Osteocyte (in vitro differentiated cells): ENCODE measurements at regions not wholly inside any gene's neighbourhood (a gene's known extent, or its start where the extent isn't known, plus 50 kb on each side); places are given as distances from the start of the nearest gene placed in this dataset.

ENCODE experiments used
- DNase-seq: peaks from one replicate; pipeline ENCODE4 v3.0.0; 2021; ENCODE audit warnings: mixed read lengths; ENCODE audit not compliant: unreplicated experiment; ENCODE audit errors: extremely low spot score
- H3K27ac Mint-ChIP-seq: one replicate; pipeline ENCODE4 v1.8.0; 2021; ENCODE audit warnings: mild to moderate bottlenecking, mixed read lengths; ENCODE audit not compliant: unreplicated experiment
- H3K27me3 Mint-ChIP-seq: one replicate; pipeline ENCODE4 v1.8.0; 2021; ENCODE audit warnings: mixed read lengths; ENCODE audit not compliant: unreplicated experiment
- H3K36me3 Mint-ChIP-seq: one replicate; pipeline ENCODE4 v1.8.0; 2021; ENCODE audit warnings: mixed read lengths; ENCODE audit not compliant: unreplicated experiment
- H3K4me1 Mint-ChIP-seq: one replicate; pipeline ENCODE4 v1.8.0; 2021; ENCODE audit warnings: mixed read lengths; ENCODE audit not compliant: unreplicated experiment
- H3K4me3 Mint-ChIP-seq: one replicate; pipeline ENCODE4 v1.8.0; 2021; ENCODE audit warnings: mild to moderate bottlenecking, moderate library complexity, mixed read lengths; ENCODE audit not compliant: unreplicated experiment
- H3K9me3 Mint-ChIP-seq: one replicate; pipeline ENCODE4 v1.8.0; 2021; ENCODE audit warnings: mixed read lengths; ENCODE audit not compliant: unreplicated experiment
- TF ChIP-seq, protein P1 (sequence below): fragments of 200-600 bp; sonication (generic); IDR thresholded peaks from 2 replicates; pipeline ENCODE4 v1.5.0; 2021; ENCODE audit warnings: antibody characterized with exemption, mild to moderate bottlenecking, moderate library complexity

DNA sequence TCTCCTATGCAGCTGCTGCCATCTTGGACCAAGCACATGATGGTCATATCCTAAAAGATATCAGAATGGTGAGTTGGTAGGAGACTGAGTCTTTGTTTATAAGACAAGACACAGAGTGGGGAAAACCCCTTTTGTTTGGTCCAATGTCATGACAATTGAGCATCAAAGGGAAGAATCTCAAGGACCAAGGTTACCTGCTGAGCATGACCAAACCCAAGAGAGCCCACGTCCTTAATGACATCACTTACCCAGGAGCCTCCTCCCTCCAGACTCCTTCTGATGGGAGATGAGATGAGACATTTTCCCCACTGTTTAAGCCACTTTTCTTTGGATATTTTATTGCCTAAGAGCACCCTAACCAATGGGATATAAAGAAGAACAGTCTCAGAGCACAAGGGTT is 478.1 kb downstream of the NPIPA7 start:
- Mint-ChIP-seq H3K9me3 (peaks cover 15% of the 10 kb centered on the region), H3K4me1 (no peaks in the 10 kb centered on the region), H3K4me3 (no peak overlapping the region), H3K27ac (no peak overlapping the region), H3K27me3 (no peaks in the 10 kb centered on the region), H3K36me3 (no peaks in the 10 kb centered on the region)
- no peak for DNase-seq
- TF ChIP-seq, protein P1, sequence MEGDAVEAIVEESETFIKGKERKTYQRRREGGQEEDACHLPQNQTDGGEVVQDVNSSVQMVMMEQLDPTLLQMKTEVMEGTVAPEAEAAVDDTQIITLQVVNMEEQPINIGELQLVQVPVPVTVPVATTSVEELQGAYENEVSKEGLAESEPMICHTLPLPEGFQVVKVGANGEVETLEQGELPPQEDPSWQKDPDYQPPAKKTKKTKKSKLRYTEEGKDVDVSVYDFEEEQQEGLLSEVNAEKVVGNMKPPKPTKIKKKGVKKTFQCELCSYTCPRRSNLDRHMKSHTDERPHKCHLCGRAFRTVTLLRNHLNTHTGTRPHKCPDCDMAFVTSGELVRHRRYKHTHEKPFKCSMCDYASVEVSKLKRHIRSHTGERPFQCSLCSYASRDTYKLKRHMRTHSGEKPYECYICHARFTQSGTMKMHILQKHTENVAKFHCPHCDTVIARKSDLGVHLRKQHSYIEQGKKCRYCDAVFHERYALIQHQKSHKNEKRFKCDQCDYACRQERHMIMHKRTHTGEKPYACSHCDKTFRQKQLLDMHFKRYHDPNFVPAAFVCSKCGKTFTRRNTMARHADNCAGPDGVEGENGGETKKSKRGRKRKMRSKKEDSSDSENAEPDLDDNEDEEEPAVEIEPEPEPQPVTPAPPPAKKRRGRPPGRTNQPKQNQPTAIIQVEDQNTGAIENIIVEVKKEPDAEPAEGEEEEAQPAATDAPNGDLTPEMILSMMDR: no peak

DNA sequence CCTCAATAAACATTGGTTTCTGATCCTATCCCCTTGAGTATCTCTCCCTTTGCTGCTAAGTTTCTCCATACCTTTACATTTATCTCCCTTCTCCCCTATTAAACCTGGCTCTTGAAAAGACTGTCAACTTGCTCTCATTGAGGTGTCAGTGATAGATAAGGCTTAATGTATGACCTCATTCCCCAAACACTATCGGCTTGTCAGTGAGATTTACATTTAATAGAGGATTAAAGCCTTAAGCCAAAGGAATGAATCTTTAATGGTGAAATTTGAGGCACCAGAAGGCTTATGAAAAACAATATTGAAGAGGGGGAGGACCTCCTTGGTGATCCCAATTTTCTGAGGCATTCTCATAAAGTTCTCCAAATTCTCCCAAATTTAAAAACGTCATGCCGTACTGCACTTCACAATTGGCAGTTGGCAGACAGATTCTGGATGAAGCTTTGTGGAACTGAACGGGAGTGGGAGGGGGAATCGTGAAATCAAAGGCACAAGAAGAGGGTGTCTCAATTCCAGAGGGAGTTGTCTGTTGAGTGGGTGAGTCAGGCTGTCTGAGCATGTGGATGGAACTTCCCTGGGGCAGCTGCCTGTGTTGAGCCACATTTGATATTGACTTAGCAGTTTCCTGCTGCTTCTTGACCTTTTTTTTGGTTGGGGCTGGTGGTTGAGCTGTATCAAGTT is 478.8 kb downstream of the NPIPA7 start:
- Mint-ChIP-seq H3K4me3 (no peak overlapping the region), H3K27me3 (no peaks in the 10 kb centered on the region), H3K9me3 (peaks cover 15% of the 10 kb centered on the region), H3K4me1 (no peaks in the 10 kb centered on the region), H3K36me3 (no peaks in the 10 kb centered on the region), H3K27ac (no peak overlapping the region)
- DNase-seq: no peak
- TF ChIP-seq, protein P1: no peak

DNA sequence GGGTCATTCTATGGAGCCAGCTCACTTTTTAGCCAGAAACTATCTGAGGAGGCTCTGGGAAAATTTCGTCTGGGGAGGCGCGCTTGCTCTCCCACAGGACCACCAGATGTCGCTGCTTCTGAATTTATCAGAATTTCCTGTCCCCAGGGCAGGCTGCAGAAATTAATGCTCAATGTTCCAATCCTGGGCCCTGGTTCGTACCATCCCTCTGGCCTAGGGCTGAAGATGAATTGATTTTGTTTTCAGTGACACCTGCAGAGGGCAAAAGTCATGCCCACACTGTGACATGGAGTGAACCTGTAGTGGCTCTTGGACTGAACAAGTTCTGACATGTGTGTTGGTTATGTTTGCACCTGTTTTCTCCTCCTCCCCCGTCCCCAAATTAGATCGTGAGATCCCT is 482.6 kb downstream of the NPIPA7 start:
- H3K4me3 Mint-ChIP-seq: no peak overlapping the region

DNA sequence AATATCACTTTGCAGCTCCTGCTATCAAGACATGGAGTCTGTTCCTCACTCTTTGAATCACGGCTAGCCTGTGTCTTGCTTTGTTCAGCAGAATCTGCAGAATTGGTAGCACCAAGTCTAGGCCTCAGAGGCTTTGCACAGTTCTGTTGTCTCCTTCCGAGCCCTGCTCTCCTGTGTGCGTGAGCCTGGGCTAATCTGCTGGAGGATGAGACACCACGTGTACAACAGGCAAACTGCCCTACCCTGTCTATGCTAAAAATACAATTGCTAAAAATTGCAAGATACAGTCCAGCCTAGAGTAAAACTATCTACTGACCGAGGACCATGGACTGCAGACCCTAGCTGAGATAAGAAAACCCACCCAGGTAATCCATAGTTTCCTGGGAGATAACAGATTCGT is 484.7 kb downstream of the NPIPA7 start:
- TF ChIP-seq, protein P1: no peak
- no peaks in the 10 kb centered on the region for H3K36me3 Mint-ChIP-seq
- H3K4me3 Mint-ChIP-seq: no peak overlapping the region
- no peak overlapping the region for H3K27ac Mint-ChIP-seq
- no peaks in the 10 kb centered on the region for H3K9me3 Mint-ChIP-seq
- H3K27me3 Mint-ChIP-seq: no peaks in the 10 kb centered on the region
- no peak for DNase-seq
- H3K4me1 Mint-ChIP-seq: peaks cover 3% of the 10 kb centered on the region

More for the DNA sequence above, 482.6 kb downstream of the NPIPA7 start:
- H3K27me3 Mint-ChIP-seq: no peaks in the 10 kb centered on the region
- peaks cover 2% of the 10 kb centered on the region for H3K9me3 Mint-ChIP-seq
- no peaks in the 10 kb centered on the region for H3K36me3 Mint-ChIP-seq
- TF ChIP-seq, protein P1: peak; percentile 68
- H3K4me1 Mint-ChIP-seq: no peaks in the 10 kb centered on the region
- no peak for DNase-seq
- H3K27ac Mint-ChIP-seq: no peak overlapping the region

DNA sequence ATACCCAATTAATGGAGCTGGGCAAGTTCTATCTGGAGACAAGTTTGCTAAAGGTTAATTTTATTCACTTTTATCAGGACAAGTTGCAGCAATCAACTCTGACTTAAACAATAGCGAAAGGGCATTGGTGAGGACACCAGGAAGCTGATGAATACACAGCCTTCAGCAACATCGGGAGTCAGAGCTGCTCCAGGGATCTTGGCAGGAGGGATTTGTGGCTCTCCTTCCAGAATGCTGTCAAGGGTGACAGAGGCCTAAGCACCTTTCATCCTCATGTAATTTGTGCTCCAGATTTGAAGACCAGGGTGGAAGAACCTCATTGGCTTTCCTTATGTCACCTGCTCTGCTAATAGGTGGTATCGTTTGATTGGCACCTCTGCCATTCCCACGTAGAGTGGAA is 485.6 kb downstream of the NPIPA7 start:
- H3K36me3 Mint-ChIP-seq: no peaks in the 10 kb centered on the region
- H3K4me1 Mint-ChIP-seq: peaks cover 3% of the 10 kb centered on the region
- no peak for DNase-seq
- H3K27ac Mint-ChIP-seq: no peak overlapping the region
- TF ChIP-seq, protein P1: no peak
- H3K4me3 Mint-ChIP-seq: no peak overlapping the region
- H3K9me3 Mint-ChIP-seq: no peaks in the 10 kb centered on the region
- H3K27me3 Mint-ChIP-seq: no peaks in the 10 kb centered on the region
